Cardiac muscle cell (in vitro differentiated cells and primary cell): ENCODE measurements at regions not wholly inside any gene's neighbourhood (a gene's known extent, or its start where the extent isn't known, plus 50 kb on each side); places are given as distances from the start of the nearest gene placed in this dataset.

Experiments used
- DNase-seq, 2 donors: peaks; one replicate each; pipeline versions ENCODE4 v3.0.0 to v3.0.0-alpha.2; 2010 to 2017; ENCODE audit warnings: low read depth in 1 of 2, low spot score in 1 of 2
- H3K27ac ChIP-seq: fragments of 200-600 bp; sonication (generic); 2 replicates; pipeline ENCODE4 v1.5.1; 2016
- H3K27me3 ChIP-seq: fragments of 200-600 bp; sonication (generic); 2 replicates; pipeline ENCODE4 v1.6.0; 2016; ENCODE audit warnings: control low read depth
- H3K36me3 ChIP-seq: fragments of 200-600 bp; sonication (generic); 2 replicates; pipeline ENCODE4 v1.5.1; 2016; ENCODE audit warnings: control low read depth
- H3K4me1 ChIP-seq: fragments of 200-600 bp; sonication (generic); 2 replicates; pipeline ENCODE4 v1.8.1; 2017; ENCODE audit warnings: low read depth, mild to moderate bottlenecking, mixed run types
- H3K4me3 ChIP-seq: fragments of 200-600 bp; sonication (generic); 2 replicates; pipeline ENCODE4 v1.5.1; 2016; ENCODE audit warnings: mild to moderate bottlenecking
- H3K9me3 ChIP-seq: fragments of 200-600 bp; sonication (generic); 2 replicates; pipeline ENCODE4 v1.5.1; 2017; ENCODE audit warnings: low read depth, mild to moderate bottlenecking, control low read depth
- CTCF ChIP-seq: IDR thresholded peaks from 2 replicates; pipeline ENCODE4 v1.5.1; 2012; ENCODE audit warnings: low read depth, mild to moderate bottlenecking, low read length

- H3K4me1 ChIP-seq, result no peaks in the 10 kb centered on the region
- H3K36me3 ChIP-seq, result no peaks in the 10 kb centered on the region
- no peaks in the 10 kb centered on the region for H3K27me3 ChIP-seq
- no peaks in the 10 kb centered on the region for H3K9me3 ChIP-seq
- no peak overlapping the region for H3K4me3 ChIP-seq
- no peak overlapping the region for H3K27ac ChIP-seq
- no peak for TF ChIP-seq CTCF
- no peak for DNase-seq
These were observed 180.3 kb upstream of the FER start for GRCh38 chr5:108567429-108567828.

GRCh38 chr5:108564441-108564840 lies 182.5 kb upstream of the FBXL17 start:
- DNase-seq, result no peak
- Histone ChIP-seq H3K27ac (no peak overlapping the region), H3K9me3 (no peaks in the 10 kb centered on the region), H3K4me3 (no peak overlapping the region), H3K27me3 (no peaks in the 10 kb centered on the region), H3K36me3 (no peaks in the 10 kb centered on the region), H3K4me1 (no peaks in the 10 kb centered on the region)
- TF ChIP-seq CTCF, result no peak

- H3K9me3 ChIP-seq, result no peaks in the 10 kb centered on the region
- H3K4me3 ChIP-seq, result no peak overlapping the region
- H3K27ac ChIP-seq, result no peak overlapping the region
- H3K4me1 ChIP-seq, result no peaks in the 10 kb centered on the region
- no peak for DNase-seq
- H3K27me3 ChIP-seq, result no peaks in the 10 kb centered on the region
- no peaks in the 10 kb centered on the region for H3K36me3 ChIP-seq
- no peak for TF ChIP-seq CTCF
These were observed 180.2 kb upstream of the FBXL17 start for GRCh38 chr5:108562205-108562454.

- Histone ChIP-seq H3K9me3 (no peaks in the 10 kb centered on the region), H3K4me3 (no peak overlapping the region), H3K4me1 (peaks cover 3% of the 10 kb centered on the region), H3K36me3 (no peaks in the 10 kb centered on the region), H3K27ac (no peak overlapping the region), H3K27me3 (no peaks in the 10 kb centered on the region)
- DNase-seq, result peak in 1 of 2 donors; percentile 11
- TF ChIP-seq CTCF, result no peak
These were observed 179.7 kb upstream of the FBXL17 start for GRCh38 chr5:108561416-108562204.

GRCh38 chr5:108560581-108560980 lies 178.7 kb upstream of the FBXL17 start:
- H3K9me3 ChIP-seq, result no peaks in the 10 kb centered on the region
- H3K4me1 ChIP-seq, result peaks cover 5% of the 10 kb centered on the region
- no peak overlapping the region for H3K27ac ChIP-seq
- H3K4me3 ChIP-seq, result no peak overlapping the region
- no peak for TF ChIP-seq CTCF
- no peaks in the 10 kb centered on the region for H3K27me3 ChIP-seq
- DNase-seq, result peak in 1 of 2 donors; percentile 57
- no peaks in the 10 kb centered on the region for H3K36me3 ChIP-seq
